CD14-positive monocyte (primary cell): ENCODE measurements at regions not wholly inside any gene's neighbourhood (a gene's known extent, or its start where the extent isn't known, plus 50 kb on each side); places are given as distances from the start of the nearest gene placed in this dataset.

Experiments used
- DNase-seq, 3 donors: peaks; one replicate each; pipeline ENCODE4 v3.0.0-alpha.2; 2011 to 2022
- H2AFZ ChIP-seq: 2 replicates; pipeline ENCODE4 v1.6.0; 2012; ENCODE audit warnings: mild to moderate bottlenecking, low read depth, low read length, inconsistent platforms; ENCODE audit not compliant: insufficient read depth, poor library complexity, severe bottlenecking
- H3K27ac ChIP-seq, 2 donors: 1 replicate in 1 of 2; 2 replicates in 1 of 2; pipeline ENCODE4 v1.5.1; 2012 to 2013; ENCODE audit warnings: low read length in 2 of 2, control low read depth in 1 of 2, inconsistent platforms in 1 of 2, low read depth in 1 of 2, mild to moderate bottlenecking in 1 of 2
- H3K27me3 ChIP-seq, 2 donors: one replicate each; pipeline versions ENCODE4 v1.6.0 to v1.6.1; 2011 to 2013; ENCODE audit warnings: low read length in 2 of 2; ENCODE audit not compliant: control insufficient read depth in 2 of 2, insufficient read depth in 2 of 2
- H3K36me3 ChIP-seq, 2 donors: replicated peaks in 1 of 2; 1 replicate in 1 of 2; 2 replicates in 1 of 2; pipeline versions ENCODE4 v1.5.1 to v1.6.1; 2012 to 2013; ENCODE audit warnings: low read length in 2 of 2, control low read depth in 1 of 2, inconsistent platforms in 1 of 2, mild to moderate bottlenecking in 1 of 2; ENCODE audit not compliant: insufficient read depth in 2 of 2, control insufficient read depth in 1 of 2
- H3K4me1 ChIP-seq, 2 donors: 1 replicate in 1 of 2; 2 replicates in 1 of 2; pipeline versions ENCODE4 v1.5.1 to v1.6.1; 2012 to 2013; ENCODE audit warnings: low read length in 2 of 2, control low read depth in 1 of 2, inconsistent platforms in 1 of 2, mild to moderate bottlenecking in 1 of 2, moderate library complexity in 1 of 2; ENCODE audit not compliant: insufficient read depth in 2 of 2, control insufficient read depth in 1 of 2
- H3K4me2 ChIP-seq: replicated peaks from 2 replicates; pipeline ENCODE3; 2012; ENCODE audit warnings: low read length, moderate library complexity, mild to moderate bottlenecking; ENCODE audit not compliant: poor library complexity, severe bottlenecking; ENCODE audit errors: extremely low read depth
- H3K4me3 ChIP-seq, 3 experiments: fragments of 200-600 bp in 1 of 3; sonication (generic) in 1 of 3; replicated peaks in 1 of 3; 1 replicate in 2 of 3; 2 replicates in 1 of 3; pipeline ENCODE4 v1.5.1; 2011 to 2013; ENCODE audit warnings: low read length in 3 of 3, mild to moderate bottlenecking in 3 of 3, control low read depth in 2 of 3, low read depth in 2 of 3, inconsistent platforms in 1 of 3, moderate library complexity in 1 of 3
- H3K79me2 ChIP-seq: 2 replicates; pipeline ENCODE4 v1.6.0; 2012; ENCODE audit warnings: mild to moderate bottlenecking, control low read depth, inconsistent platforms, low read length, moderate library complexity; ENCODE audit not compliant: insufficient read depth
- H3K9ac ChIP-seq: 2 replicates; pipeline ENCODE4 v1.6.0; 2017; ENCODE audit warnings: low read length, mild to moderate bottlenecking; ENCODE audit not compliant: insufficient read depth, poor library complexity, severe bottlenecking
- H3K9me3 ChIP-seq, 2 donors: replicated peaks in 1 of 2; 1 replicate in 1 of 2; 2 replicates in 1 of 2; pipeline versions ENCODE4 v1.5.1 to v1.6.1; 2012 to 2013; ENCODE audit warnings: low read length in 2 of 2, control low read depth in 1 of 2; ENCODE audit not compliant: control insufficient read depth in 1 of 2, insufficient read depth in 1 of 2
- H4K20me1 ChIP-seq: 2 replicates; pipeline ENCODE4 v1.6.0; 2012; ENCODE audit warnings: mild to moderate bottlenecking, low read length, control low read depth, moderate library complexity; ENCODE audit not compliant: insufficient read depth
- H3K27ac Mint-ChIP-seq, 7 donors: one replicate each; pipeline ENCODE4 v1.8.0; 2020; ENCODE audit warnings: mild to moderate bottlenecking in 7 of 7, mixed read lengths in 7 of 7, moderate library complexity in 6 of 7, inconsistent platforms in 2 of 7
- H3K27me3 Mint-ChIP-seq, 3 donors: one replicate each; pipeline ENCODE4 v1.8.0; 2021 to 2022; ENCODE audit warnings: low read depth in 3 of 3, mild to moderate bottlenecking in 3 of 3, mixed read lengths in 3 of 3, moderate library complexity in 3 of 3, inconsistent platforms in 1 of 3
- H3K36me3 Mint-ChIP-seq, 2 donors: one replicate each; pipeline ENCODE4 v1.8.0; 2020; ENCODE audit warnings: mixed read lengths in 2 of 2, inconsistent platforms in 1 of 2, mild to moderate bottlenecking in 1 of 2
- H3K4me1 Mint-ChIP-seq: one replicate; pipeline ENCODE4 v1.8.0; 2020; ENCODE audit warnings: mild to moderate bottlenecking, mixed read lengths
- H3K4me3 Mint-ChIP-seq, 2 donors: one replicate each; pipeline ENCODE4 v1.8.0; 2020; ENCODE audit warnings: mild to moderate bottlenecking in 2 of 2, mixed read lengths in 2 of 2, moderate library complexity in 1 of 2
- H3K9me3 Mint-ChIP-seq, 7 donors: one replicate each; pipeline ENCODE4 v1.8.0; 2020 to 2022; ENCODE audit warnings: mixed read lengths in 7 of 7, mild to moderate bottlenecking in 6 of 7, moderate library complexity in 6 of 7, inconsistent platforms in 2 of 7
- WGBS: methylation state at CpG from one replicate; pipeline ENCODE4 v1.1.5; 2013; ENCODE audit warnings: missing lambda C conversion rate; ENCODE audit not compliant: insufficient coverage; 5-methylcytosine and 5-hydroxymethylcytosine counted together
- intact Hi-C, 2 donors: fragments of 100-400 bp; cut with micrococcal nuclease; formaldehyde crosslinking; loops; one replicate each; pipeline versions ENCODE4 v1.15.0 to v1.15.1; 2023
- TF ChIP-seq, protein P1 (sequence below): fragments of 200-600 bp; IDR thresholded peaks from one replicate; pipeline ENCODE4 v1.8.0; 2022; ENCODE audit warnings: antibody characterized with exemption, mild to moderate bottlenecking

- H3K9ac ChIP-seq: no peak overlapping the region
- no peaks in the 10 kb centered on the region for H3K4me1 ChIP-seq
- Mint-ChIP-seq H3K4me3 (no peak overlapping the region), H3K27ac (no peak overlapping the region), H3K4me1 (no peaks in the 10 kb centered on the region), H3K9me3 (peaks cover 4 to 25% (median 12%) of the 10 kb centered on the region in 7 donors), H3K27me3 (peaks cover 0 to 2% (median 1%) of the 10 kb centered on the region in 3 donors), H3K36me3 (no peaks in the 10 kb centered on the region)
- H3K9me3 ChIP-seq: peaks cover 6 to 23% of the 10 kb centered on the region in 2 donors
- no peaks in the 10 kb centered on the region for H3K36me3 ChIP-seq
- no peaks in the 10 kb centered on the region for H3K79me2 ChIP-seq
- DNase-seq: no peak
- no peaks in the 10 kb centered on the region for H3K27me3 ChIP-seq
- no peak overlapping the region for H2AFZ ChIP-seq
- H3K4me3 ChIP-seq: no peak overlapping the region
- TF ChIP-seq, protein P1, sequence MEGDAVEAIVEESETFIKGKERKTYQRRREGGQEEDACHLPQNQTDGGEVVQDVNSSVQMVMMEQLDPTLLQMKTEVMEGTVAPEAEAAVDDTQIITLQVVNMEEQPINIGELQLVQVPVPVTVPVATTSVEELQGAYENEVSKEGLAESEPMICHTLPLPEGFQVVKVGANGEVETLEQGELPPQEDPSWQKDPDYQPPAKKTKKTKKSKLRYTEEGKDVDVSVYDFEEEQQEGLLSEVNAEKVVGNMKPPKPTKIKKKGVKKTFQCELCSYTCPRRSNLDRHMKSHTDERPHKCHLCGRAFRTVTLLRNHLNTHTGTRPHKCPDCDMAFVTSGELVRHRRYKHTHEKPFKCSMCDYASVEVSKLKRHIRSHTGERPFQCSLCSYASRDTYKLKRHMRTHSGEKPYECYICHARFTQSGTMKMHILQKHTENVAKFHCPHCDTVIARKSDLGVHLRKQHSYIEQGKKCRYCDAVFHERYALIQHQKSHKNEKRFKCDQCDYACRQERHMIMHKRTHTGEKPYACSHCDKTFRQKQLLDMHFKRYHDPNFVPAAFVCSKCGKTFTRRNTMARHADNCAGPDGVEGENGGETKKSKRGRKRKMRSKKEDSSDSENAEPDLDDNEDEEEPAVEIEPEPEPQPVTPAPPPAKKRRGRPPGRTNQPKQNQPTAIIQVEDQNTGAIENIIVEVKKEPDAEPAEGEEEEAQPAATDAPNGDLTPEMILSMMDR: no peak
- no peaks in the 10 kb centered on the region for H4K20me1 ChIP-seq
- intact Hi-C loops: no loop called here
- WGBS: 80% methylated on average over 1 of the region's 3 CpGs
- H3K27ac ChIP-seq: no peak overlapping the region
- no peak overlapping the region for H3K4me2 ChIP-seq
These were observed 296.0 kb downstream of the SMOC2 start for GRCh38 chr6:168737014-168737413.

- Histone ChIP-seq H3K27ac (no peak overlapping the region), H3K79me2 (no peaks in the 10 kb centered on the region), H4K20me1 (no peaks in the 10 kb centered on the region), H3K27me3 (no peaks in the 10 kb centered on the region), H3K4me1 (no peaks in the 10 kb centered on the region), H3K9ac (no peak overlapping the region), H3K4me3 (no peak overlapping the region), H3K36me3 (no peaks in the 10 kb centered on the region), H2AFZ (no peak overlapping the region), H3K4me2 (no peak overlapping the region), H3K9me3 (peaks cover 6 to 18% of the 10 kb centered on the region in 2 donors)
- H3K27ac Mint-ChIP-seq: no peak overlapping the region
- no peaks in the 10 kb centered on the region for H3K36me3 Mint-ChIP-seq
- no peaks in the 10 kb centered on the region for H3K4me1 Mint-ChIP-seq
- H3K9me3 Mint-ChIP-seq: peaks cover 4 to 23% (median 7%) of the 10 kb centered on the region in 7 donors
- intact Hi-C loops: no loop called here
- no peak for DNase-seq
- TF ChIP-seq, protein P1: no peak
- H3K4me3 Mint-ChIP-seq: no peak overlapping the region
- H3K27me3 Mint-ChIP-seq: peaks cover 0 to 2% (median 1%) of the 10 kb centered on the region in 3 donors
These were observed 295.1 kb downstream of the SMOC2 start for GRCh38 chr6:168736039-168736438.
